ENCODE measurements at regions not wholly inside any gene's neighbourhood (a gene's known extent, or its start where the extent isn't known, plus 50 kb on each side); places are given as distances from the start of the nearest gene placed in this dataset.

DNA sequence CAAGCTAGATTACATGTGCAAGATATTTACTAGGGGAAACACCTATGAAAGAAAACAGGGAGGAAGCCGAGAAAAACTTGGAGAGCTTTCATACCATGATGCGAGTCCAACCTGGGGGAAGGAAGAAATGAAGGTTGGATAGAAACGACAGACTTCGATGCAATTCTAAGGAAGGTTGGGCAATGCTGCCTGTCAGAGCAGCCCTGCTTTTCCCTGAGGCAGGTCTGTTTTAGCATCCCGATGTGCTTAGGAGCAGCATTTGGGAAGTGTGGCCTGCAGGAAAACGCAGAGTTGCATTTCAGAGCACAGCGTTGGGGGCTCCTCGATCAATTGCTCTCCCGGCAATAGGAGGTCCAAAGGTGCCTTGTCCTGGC lies 91.9 kb upstream of the DTNBP1 start:
- Histone ChIP-seq H3K9me2 (no peaks in the 10 kb centered on the region), H3K4me2 (no peak overlapping the region), H3K9ac (no peak overlapping the region), H3K79me2 (ENCODE audit: insufficient read depth) (no peaks in the 10 kb centered on the region), H3K4me1 (ENCODE audit: control insufficient read depth in 1 of 2, insufficient read depth in 2 of 2, low read depth in 1 of 2, low read length in 1 of 2) (no peaks in the 10 kb centered on the region; a peak in 1 of 4 replicates), H3K27ac (ENCODE audit: low read depth in 2 of 2, low read length in 1 of 2) (no peak overlapping the region), H3K36me3 (replicated peaks in 1 of 2; ENCODE audit: control insufficient read depth in 1 of 2, insufficient read depth in 2 of 2, low read length in 1 of 2) (no peaks in the 10 kb centered on the region), H2AFZ (ENCODE audit: low read depth) (0 out of 2 replicates have a peak overlapping the region, but pooled peaks have one; percentile 37), H3K27me3 (ENCODE audit: insufficient read depth) (no peaks in the 10 kb centered on the region), H3K9me3 (no peaks in the 10 kb centered on the region), H4K20me1 (ENCODE audit: insufficient read depth) (no peaks in the 10 kb centered on the region), H3K4me3 (ENCODE audit: low read depth in 2 of 2, low read length in 1 of 2) (no peak overlapping the region), H3F3A (replicated peaks; ENCODE audit: insufficient read depth) (no peaks in the 10 kb centered on the region)
- no peak for DNase-seq
- ChIA-PET POLR2A (no interaction called here), CTCF (interaction anchor here (1.0 to 1.1 kb wide), 3 partner anchors 14 to 428 kb away, joined by 3 read pairs; no protein-coding TSS in a partner anchor)
- TF ChIP-seq CHD2 (IDR thresholded peaks at IDR 0.05; ENCODE audit: low read length, partially characterized antibody) (no peak), MXI1 (IDR thresholded peaks at IDR 0.05; ENCODE audit: low read depth, low read length) (no peak), SMC3 (IDR thresholded peaks at IDR 0.05; ENCODE audit: low read depth, low read length) (no peak), MEF2A (IDR thresholded peaks at IDR 0.05; ENCODE audit: borderline replicate concordance, low read depth) (no peak), FOSL2 (IDR thresholded peaks at IDR 0.05; ENCODE audit: borderline replicate concordance, low read depth) (no peak), RXRA (IDR thresholded peaks at IDR 0.05; ENCODE audit: borderline replicate concordance, low read depth) (no peak)
- WGBS (ENCODE audit: low lambda C conversion rate), result 64% methylated on average over 7 of the region's 9 CpGs

DNA sequence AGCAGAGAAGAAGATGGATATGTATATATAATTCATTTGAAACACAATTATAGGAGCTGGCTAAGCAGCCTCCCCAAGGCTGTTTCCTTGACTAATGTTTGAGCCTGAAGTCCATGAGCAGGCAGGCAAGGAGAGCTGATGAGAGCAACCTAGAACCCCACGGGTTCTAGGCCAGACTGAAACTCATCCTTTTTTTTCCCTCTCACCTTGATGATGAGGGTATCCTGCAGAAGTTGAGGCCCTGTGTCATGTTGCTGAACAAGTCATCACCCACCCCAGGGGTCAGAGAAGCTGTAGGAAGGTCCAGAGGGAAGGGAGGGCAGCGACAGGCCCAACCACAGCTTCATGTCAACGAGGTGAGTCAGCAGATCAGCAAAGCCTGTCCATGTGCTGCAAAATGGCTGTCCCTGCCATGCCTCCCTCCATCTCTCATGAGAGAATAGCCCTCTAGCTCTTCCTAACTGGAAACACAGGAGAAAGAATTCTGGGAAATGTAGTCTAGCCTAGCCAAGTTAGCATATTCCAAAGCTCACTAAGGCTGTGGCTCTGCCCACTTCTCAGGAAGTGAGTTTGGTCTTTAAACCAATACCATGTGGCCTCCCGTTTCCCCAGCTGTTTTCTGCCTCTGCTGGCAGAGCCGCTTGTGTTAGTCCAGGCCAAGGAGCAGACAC lies 91.3 kb upstream of the DTNBP1 start:
- ChIA-PET CTCF (interaction anchor here (0.9 to 1.1 kb wide), 3 partner anchors 15 to 429 kb away, joined by 3 read pairs; no protein-coding TSS in a partner anchor), POLR2A (no interaction called here)
- no peaks in the 10 kb centered on the region for H3K9me2 ChIP-seq
- 0 out of 2 replicates have a peak overlapping the region, but pooled peaks have one; percentile 37 for H2AFZ ChIP-seq (ENCODE audit: low read depth)
- peak; percentile 25 for DNase-seq
- H3K27me3 ChIP-seq (ENCODE audit: insufficient read depth), result no peaks in the 10 kb centered on the region
- H3K4me3 ChIP-seq (ENCODE audit: low read depth in 2 of 2, low read length in 1 of 2), result no peak overlapping the region
- WGBS (ENCODE audit: low lambda C conversion rate), result 54% methylated on average over 5 of the region's 5 CpGs
- no peaks in the 10 kb centered on the region; a peak in 1 of 4 replicates for H3K4me1 ChIP-seq (ENCODE audit: control insufficient read depth in 1 of 2, insufficient read depth in 2 of 2, low read depth in 1 of 2, low read length in 1 of 2)
- no peak overlapping the region for H3K9ac ChIP-seq
- H4K20me1 ChIP-seq (ENCODE audit: insufficient read depth), result no peaks in the 10 kb centered on the region
- no peak overlapping the region for H3K4me2 ChIP-seq
- no peaks in the 10 kb centered on the region for H3K9me3 ChIP-seq
- TF ChIP-seq, protein P1, sequence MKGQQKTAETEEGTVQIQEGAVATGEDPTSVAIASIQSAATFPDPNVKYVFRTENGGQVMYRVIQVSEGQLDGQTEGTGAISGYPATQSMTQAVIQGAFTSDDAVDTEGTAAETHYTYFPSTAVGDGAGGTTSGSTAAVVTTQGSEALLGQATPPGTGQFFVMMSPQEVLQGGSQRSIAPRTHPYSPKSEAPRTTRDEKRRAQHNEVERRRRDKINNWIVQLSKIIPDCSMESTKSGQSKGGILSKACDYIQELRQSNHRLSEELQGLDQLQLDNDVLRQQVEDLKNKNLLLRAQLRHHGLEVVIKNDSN (IDR thresholded peaks at IDR 0.05; ENCODE audit: borderline replicate concordance, low read depth), result no peak
- no peak for TF ChIP-seq NFIC (IDR thresholded peaks at IDR 0.05; ENCODE audit: borderline replicate concordance)
- TF ChIP-seq RAD21 (IDR thresholded peaks at IDR 0.05; ENCODE audit: low read length), result no peak
- no peak for TF ChIP-seq IRF3 (IDR thresholded peaks at IDR 0.05; ENCODE audit: low read depth, low read length)
- no peak for TF ChIP-seq TEAD4 (IDR thresholded peaks at IDR 0.05; ENCODE audit: borderline replicate concordance, insufficient read depth)
- no peak for TF ChIP-seq GATA2 (CRISPR knock-in tag; IDR thresholded peaks at IDR 0.05)
- TF ChIP-seq USF2 (IDR thresholded peaks at IDR 0.05; ENCODE audit: borderline replicate concordance, low read depth, low read length), result no peak
- TF ChIP-seq TCF12 (IDR thresholded peaks at IDR 0.05), result no peak
- no peak for TF ChIP-seq RCOR1 (IDR thresholded peaks at IDR 0.05; ENCODE audit: low read length)
- H3K27ac ChIP-seq (ENCODE audit: low read depth in 2 of 2, low read length in 1 of 2), result no peak overlapping the region
- no peaks in the 10 kb centered on the region for H3K36me3 ChIP-seq (replicated peaks in 1 of 2; ENCODE audit: control insufficient read depth in 1 of 2, insufficient read depth in 2 of 2, low read length in 1 of 2)
- no peaks in the 10 kb centered on the region for H3F3A ChIP-seq (replicated peaks; ENCODE audit: insufficient read depth)
- H3K79me2 ChIP-seq (ENCODE audit: insufficient read depth), result no peaks in the 10 kb centered on the region
